Endothelial cell of umbilical vein (primary cell): ENCODE measurements at regions not wholly inside any gene's neighbourhood (a gene's known extent, or its start where the extent isn't known, plus 50 kb on each side); places are given as distances from the start of the nearest gene placed in this dataset.

Experiments
- BruUV-seq: library from RNA; stranded (reverse); fragments of 400-500 nt; replicated peaks from 2 replicates; lab custom pipeline; 2021; lab: Mats Ljungman, UMichigan
- CTCF ChIA-PET: fragments of 300-600, 350-600 bp; sonication (Branson Sonifier 250); formaldehyde crosslinking; loops from one replicate; lab custom pipeline; 2021; ENCODE audit warnings: antibody characterized with exemption, inconsistent platforms; lab: Charles Lee
- POLR2A ChIA-PET: fragments of 300-600, 350-600 bp; sonication (Branson Sonifier 250); formaldehyde crosslinking; loops from one replicate; lab custom pipeline; 2021; ENCODE audit warnings: antibody characterized with exemption, inconsistent platforms; lab: Charles Lee
- DNase-seq: peaks from one replicate; pipeline ENCODE4 v3.0.0-alpha.2; 2011; ENCODE audit warnings: low read depth, low spot score
- FAIRE-seq: peaks from 2 replicates; lab custom pipeline; 2011; peaks lifted over from hg19 to GRCh38; lab: Jason Lieb, UNC
- H2AFZ ChIP-seq: 2 replicates; pipeline ENCODE4 v1.6.0; 2012; ENCODE audit warnings: low read depth, low read length, control low read depth, inconsistent platforms
- H3K27ac ChIP-seq: 2 replicates; pipeline ENCODE4 v1.5.1; 2011; ENCODE audit warnings: low read depth, mild to moderate bottlenecking, control low read depth, low read length, moderate library complexity; ENCODE audit not compliant: insufficient read depth
- H3K27me3 ChIP-seq, 2 experiments: 2 replicates each; pipeline versions ENCODE4 v1.6.0 to v1.6.1; 2011; ENCODE audit warnings: low read length in 2 of 2, mixed read lengths in 1 of 2; ENCODE audit not compliant: control insufficient read depth in 2 of 2, insufficient read depth in 2 of 2
- H3K36me3 ChIP-seq, 2 experiments: 2 replicates in 1 of 2; 3 replicates in 1 of 2; pipeline ENCODE4 v1.5.1; 2011; ENCODE audit warnings: low read length in 2 of 2, mild to moderate bottlenecking in 1 of 2, moderate library complexity in 1 of 2; ENCODE audit not compliant: control insufficient read depth in 2 of 2, insufficient read depth in 2 of 2; ENCODE audit errors: extremely low read depth in 1 of 2
- H3K4me1 ChIP-seq: 3 replicates; pipeline ENCODE4 v1.5.1; 2011; ENCODE audit warnings: mild to moderate bottlenecking, low read length; ENCODE audit not compliant: control insufficient read depth, insufficient read depth; ENCODE audit errors: extremely low read depth
- H3K4me2 ChIP-seq: 2 replicates; pipeline ENCODE4 v1.6.1; 2011; ENCODE audit warnings: low read length, control low read depth, mixed read lengths; ENCODE audit not compliant: insufficient read depth
- H3K4me3 ChIP-seq, 3 experiments: fragments of 200-600 bp in 1 of 3; sonication (generic), shearing (Covaris generic) in 1 of 3; replicated peaks in 1 of 3; 2 replicates each; pipeline ENCODE4 v1.5.1; 2011 to 2016; ENCODE audit warnings: control low read depth in 3 of 3, low read length in 3 of 3, mild to moderate bottlenecking in 2 of 3, inconsistent platforms in 1 of 3, low read depth in 1 of 3, moderate library complexity in 1 of 3; ENCODE audit not compliant: insufficient read depth in 1 of 3
- H3K79me2 ChIP-seq: 2 replicates; pipeline ENCODE4 v1.6.0; 2012; ENCODE audit warnings: low read length, inconsistent platforms; ENCODE audit not compliant: control insufficient read depth, insufficient read depth
- H3K9ac ChIP-seq: replicated peaks from 2 replicates; pipeline ENCODE3; 2011; ENCODE audit warnings: low read length, control low read depth; ENCODE audit not compliant: insufficient read depth; ENCODE audit errors: extremely low read depth
- H3K9me1 ChIP-seq: replicated peaks from 3 replicates; pipeline ENCODE4 v1.6.0; 2011; ENCODE audit warnings: mild to moderate bottlenecking, low read length; ENCODE audit not compliant: control insufficient read depth, insufficient read depth; ENCODE audit errors: extremely low read depth
- H3K9me3 ChIP-seq: replicated peaks from 2 replicates; pipeline ENCODE4 v1.5.1; 2012; ENCODE audit warnings: low read length, inconsistent platforms; ENCODE audit not compliant: control insufficient read depth, insufficient read depth
- H4K20me1 ChIP-seq: replicated peaks from 2 replicates; pipeline ENCODE3; 2011; ENCODE audit warnings: mild to moderate bottlenecking, low read length; ENCODE audit not compliant: control insufficient read depth, insufficient read depth; ENCODE audit errors: extremely low read depth
- CTCF ChIP-seq, 2 donors: IDR thresholded peaks; 1 replicate in 1 of 2; 2 replicates in 1 of 2; pipeline ENCODE4 v1.5.1; 2011; ENCODE audit warnings: low read length in 2 of 2, mild to moderate bottlenecking in 2 of 2, moderate library complexity in 2 of 2, control low read depth in 1 of 2, inconsistent platforms in 1 of 2, low read depth in 1 of 2; ENCODE audit not compliant: insufficient read depth in 1 of 2; ENCODE audit errors: extremely low read depth in 1 of 2
- EZH2 ChIP-seq: IDR thresholded peaks from 2 replicates; pipeline ENCODE4 v1.6.1; 2012; ENCODE audit warnings: borderline replicate concordance, low read depth, mild to moderate bottlenecking, moderate library complexity, low read length, inconsistent platforms; ENCODE audit not compliant: severe bottlenecking
- FOS ChIP-seq: IDR thresholded peaks from 2 replicates; pipeline ENCODE4 v1.6.1; 2011; ENCODE audit warnings: mild to moderate bottlenecking, low read length, moderate library complexity, borderline replicate concordance; ENCODE audit not compliant: insufficient read depth
- GATA2 ChIP-seq: IDR thresholded peaks from 2 replicates; pipeline ENCODE4 v1.7.0; 2011; ENCODE audit warnings: low read depth, mild to moderate bottlenecking, moderate library complexity, mixed read lengths, low read length; ENCODE audit not compliant: insufficient read length, insufficient read depth
- JUN ChIP-seq: IDR thresholded peaks from 2 replicates; pipeline ENCODE4 v1.6.1; 2011; ENCODE audit warnings: borderline replicate concordance, low read depth; ENCODE audit not compliant: insufficient read length, insufficient read depth
- MAX ChIP-seq: IDR thresholded peaks from 2 replicates; pipeline ENCODE4 v1.6.1; 2011; ENCODE audit not compliant: insufficient read depth, insufficient read length
- MYC ChIP-seq: IDR thresholded peaks from one replicate; pipeline ENCODE4 v1.6.1; 2011; ENCODE audit warnings: mild to moderate bottlenecking, low read depth, low read length
- POLR2A ChIP-seq: IDR thresholded peaks from 2 replicates; pipeline ENCODE4 v1.6.1; 2012; ENCODE audit warnings: low read depth, mild to moderate bottlenecking, control low read depth, low read length
- POLR2AphosphoS5 ChIP-seq: IDR thresholded peaks from 2 replicates; pipeline ENCODE4 v1.6.1; 2012; ENCODE audit warnings: low read depth, mild to moderate bottlenecking, control low read depth, low read length, moderate library complexity; ENCODE audit not compliant: insufficient read depth
- dilution Hi-C: fragments of 300-500 bp; cut with MboI; formaldehyde crosslinking; loops from one replicate; pipeline ENCODE4 v1.15.0; 2019; ENCODE audit warnings: low sequenced_read_pairs; ENCODE audit not compliant: extremely low pct_ligation_motif_present
- intact Hi-C: fragments of 100-400 bp; cut with micrococcal nuclease; formaldehyde crosslinking; loops from one replicate; pipeline ENCODE4 v1.10.0; 2022

- DNase-seq (no peak), FAIRE-seq (no peak)
- POLR2A ChIA-PET = no interaction called here
- Histone ChIP-seq H3K36me3 (no peaks in the 10 kb centered on the region), H3K4me2 (no peak overlapping the region), H3K27ac (no peak overlapping the region), H4K20me1 (no peaks in the 10 kb centered on the region), H3K4me1 (no peaks in the 10 kb centered on the region), H3K4me3 (no peak overlapping the region), H3K9me3 (no peaks in the 10 kb centered on the region), H3K79me2 (no peaks in the 10 kb centered on the region), H3K27me3 (no peaks in the 10 kb centered on the region), H3K9me1 (no peaks in the 10 kb centered on the region), H2AFZ (no peak overlapping the region), H3K9ac (no peak overlapping the region)
- CTCF ChIA-PET = no interaction called here
- intact Hi-C loops = no loop called here
- no TSS peak for BruUV-seq
- TF ChIP-seq POLR2AphosphoS5 = no peak
- no peak for TF ChIP-seq GATA2
- no peak for TF ChIP-seq EZH2
- TF ChIP-seq JUN = no peak
- dilution Hi-C loops = no loop called here
Observed at GRCh38 chrX:144295921-144296320, 412.1 kb downstream of the UBE2NL start.

GRCh38 chrX:144297221-144297620, 413.4 kb downstream of the UBE2NL start:
- BruUV-seq = no TSS peak
- Histone ChIP-seq H3K4me2 (no peak overlapping the region), H3K27ac (no peak overlapping the region), H3K9me1 (no peaks in the 10 kb centered on the region), H4K20me1 (no peaks in the 10 kb centered on the region), H3K79me2 (no peaks in the 10 kb centered on the region), H3K4me3 (no peak overlapping the region), H3K9me3 (no peaks in the 10 kb centered on the region), H2AFZ (no peak overlapping the region), H3K27me3 (no peaks in the 10 kb centered on the region), H3K4me1 (no peaks in the 10 kb centered on the region), H3K36me3 (no peaks in the 10 kb centered on the region), H3K9ac (no peak overlapping the region)
- TF ChIP-seq JUN (no peak), POLR2AphosphoS5 (no peak), MYC (no peak), MAX (no peak), CTCF (IDR thresholded peaks at IDR 0.05; ENCODE audit: extremely low read depth in 1 of 2, insufficient read depth in 1 of 2, low read depth in 1 of 2, low read length in 2 of 2) (no peak), POLR2A (no peak), EZH2 (no peak), FOS (no peak), GATA2 (no peak)
- ChIA-PET POLR2A (no interaction called here), CTCF (no interaction called here)
- dilution Hi-C loops = no loop called here
- DNase-seq (no peak), FAIRE-seq (no peak)
- intact Hi-C loops = no loop called here
